SIG-M5 treated with dmso at 0.1 percent for 504 hours (cell line): ENCODE measurements at regions not wholly inside any gene's neighbourhood (a gene's known extent, or its start where the extent isn't known, plus 50 kb on each side); places are given as distances from the start of the nearest gene placed in this dataset.
"Not testable (repeated sequence)": the region's sequence is repeated elsewhere in the genome, so short reads cannot be mapped to it uniquely, and the experiment has no call there.

Source experiments
- DNase-seq: peaks from one replicate; lab custom pipeline; 2025; ENCODE audit not compliant: unreplicated experiment; lab: John Stamatoyannopoulos, UW

- DNase-seq = no peak
These were observed 70.8 kb upstream of the AKIRIN2 start for GRCh38 chr6:87772597-87773530.

- no peak for DNase-seq
These were observed 65.4 kb upstream of the AKIRIN2 start for GRCh38 chr6:87767478-87767877.

- no peak for DNase-seq
These were observed 64.2 kb upstream of the AKIRIN2 start for GRCh38 chr6:87766211-87766610.

GRCh38 chr6:87763901-87764300, 61.9 kb upstream of the AKIRIN2 start:
- DNase-seq = no peak

- no peak for DNase-seq
These were observed 61.2 kb upstream of the AKIRIN2 start for GRCh38 chr6:87763276-87763675.

GRCh38 chr6:87762116-87762515, 60.1 kb upstream of the AKIRIN2 start:
- DNase-seq = no peak

- no peak for DNase-seq
These were observed 55.8 kb upstream of the AKIRIN2 start for GRCh38 chr6:87757792-87758191.

GRCh38 chr6:87756858-87757257, 54.8 kb upstream of the AKIRIN2 start:
- peak; percentile 98 for DNase-seq

- DNase-seq = no peak
These were observed 54.0 kb upstream of the AKIRIN2 start for GRCh38 chr6:87755708-87756671.

- DNase-seq = peak; percentile 84
These were observed 52.8 kb upstream of the AKIRIN2 start for GRCh38 chr6:87754828-87755227.

- DNase-seq = no peak
These were observed 51.2 kb upstream of the AKIRIN2 start for GRCh38 chr6:87753131-87753685.

GRCh38 chr6:87752503-87752902, 50.5 kb upstream of the AKIRIN2 start:
- not testable (repeated sequence) for DNase-seq
